Stimulated activated CD4-positive, alpha-beta T cell treated with anti-CD3 and anti-CD28 coated beads, Interleukin-1b, Interleukin-23, amount 100 ng/mL, for 4 hours (primary cell): ENCODE measurements at regions not wholly inside any gene's neighbourhood (a gene's known extent, or its start where the extent isn't known, plus 50 kb on each side); places are given as distances from the start of the nearest gene placed in this dataset.
A peak's percentile ranks its signal among the peaks of the same experiment; 100 is the strongest.

Experiments
- DNase-seq, 2 donors: peaks; one replicate each; pipeline ENCODE4 v3.0.0-alpha.2; 2020; ENCODE audit warnings: low read depth in 2 of 2

DNA sequence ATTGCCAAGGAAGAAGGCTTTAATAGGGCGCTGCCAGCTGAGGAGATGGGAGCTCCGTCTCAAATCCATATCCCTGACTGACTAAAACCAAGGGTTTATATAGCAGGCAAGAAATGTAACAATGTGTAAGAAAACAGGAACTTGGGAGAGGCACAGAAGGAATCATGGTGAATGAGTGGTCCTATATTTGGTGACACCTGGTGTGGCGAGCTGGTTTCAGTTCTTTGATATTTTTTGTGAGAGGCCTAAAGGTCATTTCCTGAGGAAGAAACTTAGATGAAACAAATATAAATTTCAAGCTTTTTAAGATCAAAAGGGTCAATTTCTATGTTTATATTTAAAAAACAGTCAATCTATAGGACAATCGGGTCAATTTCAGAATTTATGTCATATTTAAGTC is 826.3 kb downstream of the SLITRK6 start:
- DNase-seq: no peak

DNA sequence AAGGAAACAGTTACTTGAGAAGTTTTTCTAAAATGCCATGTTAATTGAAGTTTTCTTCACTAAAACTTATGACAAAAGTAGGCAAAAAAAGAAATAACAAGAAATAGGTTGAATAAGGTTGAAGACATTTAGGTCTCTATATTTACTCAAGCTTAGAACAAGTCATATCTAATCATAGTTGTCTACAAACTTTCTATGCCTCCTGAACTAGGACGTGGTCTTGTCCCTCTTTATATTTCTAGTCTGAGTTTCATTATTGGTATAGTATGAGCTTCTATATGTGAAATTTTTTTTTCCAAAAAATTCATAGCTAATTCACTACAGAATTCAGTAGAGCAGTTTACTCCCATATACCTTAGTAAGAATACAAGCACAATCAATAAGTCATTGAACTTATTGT is 836.4 kb downstream of the SLITRK6 start:
- no peak for DNase-seq

DNA sequence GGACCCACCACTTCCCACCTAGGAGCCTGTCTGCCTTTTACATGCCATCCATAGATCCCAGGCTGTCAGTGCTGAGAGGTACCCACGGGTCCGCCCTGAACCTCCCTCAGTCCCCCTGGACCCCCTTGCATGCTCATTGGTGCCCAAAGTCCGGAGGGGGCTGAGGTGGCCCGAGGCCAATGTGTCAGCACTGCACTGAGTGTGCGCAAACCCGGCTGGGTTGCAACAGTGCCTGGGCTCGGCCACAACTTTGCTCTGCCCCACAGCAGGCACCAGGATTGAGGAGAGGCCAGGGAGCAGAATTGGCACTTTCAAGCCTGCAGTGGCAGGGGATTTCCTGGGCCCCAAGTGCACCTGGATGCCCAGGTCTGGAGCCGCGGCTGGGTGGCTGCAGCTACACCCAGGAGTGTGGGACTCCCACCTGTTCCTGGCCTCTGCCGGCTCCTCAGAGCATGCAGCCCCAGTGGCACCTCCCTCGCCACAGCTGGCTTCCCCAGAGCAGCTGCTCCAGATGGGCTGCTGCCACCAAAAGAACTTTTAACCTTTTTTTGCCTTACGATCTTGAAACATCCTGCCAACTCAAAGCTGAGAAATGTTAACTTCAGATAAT is 837.0 kb downstream of the SLITRK6 start:
- DNase-seq: no peak

DNA sequence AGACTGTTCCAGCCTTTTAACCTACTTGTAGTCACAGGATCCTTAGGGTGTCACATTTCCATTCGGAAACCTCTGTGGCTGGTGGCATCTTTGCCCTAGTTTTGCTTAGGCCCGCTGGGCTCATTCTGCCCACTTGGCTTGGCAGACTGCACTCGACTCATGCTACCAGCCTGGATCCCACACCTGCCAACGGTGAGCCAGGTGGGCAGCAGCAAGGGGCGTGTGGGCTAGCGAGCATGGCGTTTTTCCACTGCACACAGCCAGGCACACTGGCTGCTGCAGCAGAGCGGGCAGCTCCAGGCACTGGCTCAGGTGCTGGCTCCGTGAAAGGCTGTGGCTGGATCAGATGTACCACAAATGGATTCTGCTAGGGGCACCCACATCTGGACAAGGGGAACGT is 838.2 kb downstream of the SLITRK6 start:
- DNase-seq: no peak

DNA sequence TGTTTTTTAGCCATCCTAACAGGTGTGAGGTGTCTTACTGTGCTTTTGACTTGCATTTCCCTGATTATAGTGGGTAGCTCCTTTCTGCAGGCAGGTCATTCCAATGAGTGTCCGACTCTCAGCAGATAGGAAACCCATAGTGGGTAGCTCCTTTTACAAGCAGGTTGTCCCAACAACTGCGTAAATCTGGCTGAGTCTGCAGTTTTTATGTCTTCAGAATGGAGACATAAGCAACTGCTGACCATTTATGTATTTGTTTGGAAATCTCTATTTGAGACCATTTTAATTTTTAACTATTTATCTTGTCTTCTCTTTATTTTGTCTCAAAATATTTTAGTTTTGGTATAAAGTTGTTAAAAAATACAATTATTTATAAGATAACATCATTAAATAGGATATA is 839.4 kb downstream of the SLITRK6 start:
- no peak for DNase-seq

DNA sequence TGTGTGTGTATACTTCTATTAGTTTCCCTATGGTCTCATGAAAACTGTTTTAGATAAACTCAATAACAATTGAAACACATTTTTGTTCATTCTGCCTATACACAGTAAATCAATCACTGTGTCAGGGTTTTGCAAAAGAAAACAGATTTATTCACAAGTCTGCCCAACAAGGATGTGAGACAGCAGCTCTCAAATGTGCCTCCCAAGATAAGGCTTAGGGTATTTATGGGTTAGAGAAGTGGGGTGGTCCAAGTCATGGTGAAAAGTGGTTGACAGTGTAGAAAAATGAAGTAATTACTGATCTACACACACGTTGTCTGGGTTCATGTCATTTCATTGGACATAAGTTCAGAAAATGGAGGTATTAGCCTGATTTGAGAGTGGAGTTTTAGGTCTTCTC is 844.6 kb downstream of the SLITRK6 start:
- no peak for DNase-seq

DNA sequence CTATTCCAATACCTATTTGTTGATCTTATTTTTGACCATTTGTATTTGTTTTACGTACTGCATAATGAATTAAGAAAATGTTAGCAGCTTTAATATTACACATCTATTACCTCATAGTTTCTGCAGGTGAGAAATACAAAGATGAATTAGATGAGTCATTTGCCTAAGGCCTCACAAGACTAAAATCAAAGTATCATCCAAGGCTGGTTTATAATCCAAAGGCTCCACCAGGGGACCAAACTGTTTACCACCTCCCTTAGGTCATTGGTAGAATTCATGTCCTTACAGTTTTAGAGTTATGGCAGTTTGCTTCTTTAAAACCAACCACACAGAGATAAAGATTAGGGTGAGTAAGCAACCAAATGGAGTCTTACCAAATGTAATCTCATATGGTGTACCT is 848.1 kb downstream of the SLITRK6 start:
- DNase-seq: no peak

DNA sequence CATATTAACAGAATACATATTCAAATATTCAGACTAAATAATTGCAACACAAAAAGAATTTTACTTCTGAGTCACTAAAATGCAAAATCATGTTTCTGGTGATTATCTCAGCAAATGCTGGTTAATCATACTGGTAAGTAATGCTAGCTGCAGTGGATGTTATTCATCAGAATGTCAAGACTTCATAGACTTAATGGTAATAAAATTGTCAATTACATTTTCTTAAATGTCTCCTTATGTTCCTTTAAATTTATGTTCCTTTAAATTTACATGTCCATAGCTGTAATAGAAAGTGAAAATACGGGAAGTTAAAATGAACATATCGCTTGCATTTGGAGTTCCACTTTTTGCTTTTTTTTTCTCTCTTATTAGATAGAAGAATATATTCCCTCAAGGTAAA is 853.0 kb downstream of the SLITRK6 start:
- no peak for DNase-seq

DNA sequence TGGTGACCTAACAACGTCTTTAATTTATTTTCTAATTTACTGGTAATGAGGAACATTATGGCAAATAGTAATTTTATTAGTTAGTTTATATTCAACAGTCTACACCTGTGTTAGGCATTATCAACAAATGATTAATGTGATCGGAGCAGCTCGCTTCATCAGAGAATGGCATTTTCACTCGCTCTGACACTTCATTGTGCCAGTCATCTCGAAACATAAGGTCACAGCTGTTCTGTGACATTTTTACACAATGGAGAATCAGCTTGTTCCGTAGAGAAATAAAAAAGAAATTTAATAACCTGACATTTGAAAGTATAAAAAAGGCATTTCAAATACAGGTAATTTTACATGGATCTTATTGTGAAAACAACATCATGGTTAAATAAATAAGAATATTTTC is 858.4 kb downstream of the SLITRK6 start:
- no peak for DNase-seq

DNA sequence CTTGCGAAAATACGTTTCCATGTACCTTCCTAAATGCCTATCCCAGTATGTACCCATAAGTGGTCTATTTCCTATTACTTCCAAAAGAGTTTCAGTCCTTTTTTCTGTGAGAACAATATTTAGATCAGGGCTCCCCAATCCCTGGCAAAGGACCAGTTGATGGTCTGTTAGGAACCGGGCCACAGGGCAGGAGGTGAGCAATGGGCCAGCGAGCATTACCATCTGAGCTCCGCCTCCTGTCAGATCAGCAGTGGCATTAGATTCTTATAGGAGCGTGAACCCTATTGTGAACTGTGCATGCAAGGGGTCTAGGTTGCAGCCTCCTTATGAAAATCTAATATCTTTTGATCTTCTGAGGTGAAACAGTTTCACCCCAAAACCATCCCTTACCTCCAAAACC is 859.1 kb downstream of the SLITRK6 start:
- DNase-seq: no peak

DNA sequence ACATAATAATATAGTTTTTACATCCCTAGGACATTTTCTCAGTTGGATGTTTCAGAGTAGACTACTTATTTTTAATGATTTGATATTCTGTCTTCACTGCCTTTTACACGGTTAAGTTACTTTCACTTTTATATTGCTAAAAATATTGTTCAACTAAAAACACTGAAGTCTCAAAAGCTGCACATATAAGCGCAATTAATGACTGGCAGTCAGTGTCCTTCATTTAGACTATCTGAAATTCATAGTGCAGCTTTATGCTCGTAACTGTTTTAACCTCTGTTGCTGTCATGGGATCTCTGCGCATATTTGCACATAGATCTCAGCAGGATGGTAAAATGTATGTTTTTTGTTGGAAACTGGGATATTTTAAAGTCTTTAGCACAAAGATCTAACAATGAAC is 864.3 kb downstream of the SLITRK6 start:
- DNase-seq: no peak

DNA sequence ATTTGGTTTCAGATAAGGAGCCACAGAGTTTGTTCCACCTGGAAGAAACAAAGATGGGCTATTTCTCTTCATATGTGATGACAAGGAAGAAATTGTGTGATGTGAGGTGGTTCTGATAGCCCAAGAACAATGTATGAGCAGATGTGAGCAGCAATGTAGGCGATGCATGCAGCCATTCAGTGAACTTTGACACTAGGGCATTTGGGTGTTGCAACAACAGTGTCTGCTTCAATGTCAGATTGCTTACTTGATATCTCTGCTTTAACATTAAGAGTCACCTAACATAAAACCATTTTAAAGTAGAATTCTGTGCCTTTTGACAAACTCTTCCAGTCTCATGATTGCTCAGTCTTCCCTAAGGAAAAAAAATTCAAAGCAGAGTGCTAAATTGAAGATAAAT is 865.4 kb downstream of the SLITRK6 start:
- DNase-seq: no peak

DNA sequence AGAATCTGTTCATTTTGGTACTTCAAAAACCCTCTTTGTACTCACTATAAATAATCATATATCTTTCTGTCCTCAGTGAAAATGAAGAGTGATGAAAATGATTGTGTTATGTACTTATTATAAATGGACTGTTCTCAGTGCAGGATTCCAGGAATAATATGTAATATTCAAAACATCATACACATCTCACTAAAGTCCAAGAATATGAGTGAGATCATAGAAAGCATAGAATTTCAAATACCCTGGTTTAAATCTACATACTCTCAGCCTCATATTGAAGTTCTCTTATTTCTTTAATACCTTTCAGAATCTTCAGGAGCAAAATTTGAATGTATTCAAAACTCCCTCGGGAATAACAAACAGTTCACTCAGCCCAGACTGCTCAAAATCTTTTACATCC is 868.0 kb downstream of the SLITRK6 start:
- DNase-seq: no peak

DNA sequence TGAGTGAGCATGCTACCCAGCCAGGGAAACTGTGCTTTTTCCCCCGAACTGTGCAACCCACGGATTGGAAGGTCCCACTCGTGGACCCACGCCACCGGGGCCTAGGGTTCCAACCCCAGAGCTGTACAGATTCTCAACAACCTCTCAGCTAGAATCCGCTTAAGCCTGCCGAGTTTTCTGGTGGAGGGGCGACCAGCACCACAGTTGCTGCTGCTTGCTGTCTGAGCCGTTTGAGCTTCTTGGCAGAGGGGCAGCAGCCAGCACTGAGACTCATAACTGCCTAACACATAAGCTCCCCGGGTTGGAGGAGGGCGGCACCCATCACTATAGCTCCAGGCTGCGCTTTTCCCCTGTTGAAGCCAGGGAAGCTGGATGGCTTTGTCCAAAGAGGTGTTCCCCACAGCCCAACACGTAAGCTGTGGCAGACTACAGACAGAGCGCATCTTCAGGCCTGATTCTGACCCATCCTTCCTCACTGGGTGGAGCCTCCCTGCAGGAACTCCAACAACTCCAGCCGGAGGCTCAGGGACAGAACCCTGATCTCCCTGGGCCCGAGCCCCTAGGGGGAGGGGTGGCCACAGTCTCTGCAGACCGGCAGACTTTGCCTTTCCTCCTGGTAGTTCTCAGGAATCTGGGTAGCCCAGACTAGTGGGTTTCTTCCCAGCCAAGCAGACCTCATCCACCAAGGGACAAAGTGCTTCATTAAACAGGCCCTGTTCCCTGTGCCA is 871.6 kb downstream of the SLITRK6 start:
- DNase-seq: no peak

DNA sequence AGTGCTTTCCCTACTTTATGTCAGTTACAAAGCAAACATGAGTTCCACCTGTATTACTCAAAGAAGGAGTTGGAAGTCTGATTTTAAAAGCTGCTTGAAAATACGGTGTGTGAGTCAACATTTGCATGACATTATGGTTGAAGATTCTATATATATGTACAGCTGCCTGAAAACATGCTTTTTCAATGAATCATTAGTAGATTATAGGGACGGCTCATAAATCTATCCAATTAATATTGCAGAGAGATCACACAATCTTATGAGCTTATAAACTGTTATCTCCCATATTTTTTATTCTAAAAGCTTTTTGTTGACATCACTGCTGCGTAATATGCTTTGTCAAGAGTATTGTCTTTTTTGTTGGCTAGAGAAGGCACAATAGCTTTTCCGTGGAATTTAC is 873.8 kb downstream of the SLITRK6 start:
- no peak for DNase-seq

DNA sequence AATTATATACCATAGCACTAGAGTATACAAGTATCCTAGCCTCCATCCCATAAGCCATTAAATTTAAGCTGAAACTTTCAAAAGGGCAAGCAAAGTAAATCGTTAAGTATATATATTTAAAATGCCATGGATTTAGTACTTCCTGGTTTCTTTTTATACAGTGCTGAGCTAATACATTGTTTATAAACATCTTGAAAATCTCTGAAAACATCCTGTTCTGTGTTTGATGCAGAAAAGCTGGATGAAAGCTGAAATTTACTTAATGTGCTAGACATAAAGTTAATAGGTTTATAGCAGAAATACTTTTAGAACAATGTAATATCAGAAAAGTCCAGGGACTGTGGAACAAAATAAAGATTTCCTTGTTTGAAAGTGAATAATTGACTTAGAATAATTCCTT is 875.4 kb downstream of the SLITRK6 start:
- DNase-seq: no peak

DNA sequence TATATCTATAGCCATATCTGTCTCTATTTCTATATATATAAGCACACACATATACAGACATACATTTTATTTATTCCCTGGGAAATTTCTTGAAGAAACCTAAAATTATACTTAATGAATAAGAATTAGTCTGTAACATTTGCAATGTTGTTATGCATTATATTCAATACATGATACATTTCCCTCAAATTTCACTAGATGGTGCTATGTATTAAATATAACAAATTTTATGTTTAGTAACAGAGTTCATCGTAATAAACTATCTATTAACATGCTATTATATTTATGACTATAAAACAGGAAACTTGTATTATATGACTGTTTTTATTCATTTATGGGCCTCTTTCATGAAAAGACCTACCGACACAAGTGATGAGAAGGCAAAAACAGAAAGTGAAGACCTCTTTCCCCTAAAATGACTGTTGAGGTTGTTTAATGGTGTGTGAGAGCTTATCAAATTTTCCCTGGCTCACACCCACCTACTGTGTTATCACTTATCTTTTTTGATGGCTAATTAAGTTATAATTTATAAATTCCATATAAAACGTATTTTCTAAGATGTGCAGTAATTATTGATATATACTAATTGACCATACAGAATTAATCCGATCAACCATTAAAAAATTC is 881.9 kb downstream of the SLITRK6 start:
- no peak for DNase-seq

DNA sequence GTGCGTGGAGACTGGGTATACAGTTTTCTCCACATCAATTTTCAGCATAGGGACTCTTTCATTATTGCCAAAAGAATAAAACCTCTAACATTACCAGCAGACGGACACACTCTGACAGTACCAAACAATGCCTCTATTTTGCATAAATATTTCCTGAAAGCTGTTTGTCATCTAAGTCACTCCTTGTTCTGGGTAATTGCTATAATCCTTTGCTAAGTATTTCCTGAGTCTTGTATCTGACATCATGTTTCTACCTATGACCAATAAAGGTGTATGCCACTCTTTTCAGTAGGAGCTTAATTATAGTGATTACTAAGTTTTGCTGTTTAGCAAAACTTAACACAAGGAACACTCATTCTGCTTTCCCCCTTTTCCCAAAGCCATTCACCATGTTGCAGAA is 886.5 kb downstream of the SLITRK6 start:
- DNase-seq: no peak

DNA sequence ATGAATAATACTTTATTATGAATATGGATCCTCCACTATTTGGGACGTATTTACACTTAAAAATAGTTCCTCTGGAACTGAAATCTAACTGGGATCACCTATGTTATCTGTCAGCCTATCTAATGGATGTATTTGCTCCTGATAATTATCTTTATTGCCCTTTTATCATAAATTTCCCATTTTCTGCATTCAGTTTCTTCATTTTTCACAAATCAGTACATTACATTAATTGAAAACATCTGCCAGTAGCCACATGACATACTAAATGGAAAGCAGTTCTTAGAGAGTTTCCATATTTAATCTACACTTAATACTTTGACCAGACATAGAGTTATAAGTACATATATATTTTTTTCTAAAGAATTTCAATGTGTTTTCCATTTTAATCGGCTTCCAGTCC is 888.8 kb downstream of the SLITRK6 start:
- DNase-seq: no peak

DNA sequence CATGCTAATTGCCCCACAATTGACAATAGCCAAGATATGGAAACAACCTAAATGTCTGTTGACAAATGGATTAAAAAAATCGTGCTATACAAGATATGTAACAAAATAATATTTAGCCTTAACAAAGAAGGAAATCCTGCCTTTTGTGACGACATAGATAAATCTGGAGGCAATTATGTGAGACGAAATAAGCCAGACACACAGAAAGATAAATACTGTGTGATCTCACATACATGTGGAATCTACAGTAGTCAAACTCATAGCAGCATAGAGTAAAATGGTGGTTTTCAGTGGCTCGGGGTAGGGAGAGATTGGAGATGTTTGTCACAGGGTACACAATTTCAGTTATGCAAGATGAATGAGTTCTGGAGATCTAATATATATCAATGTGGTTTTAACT is 895.8 kb downstream of the SLITRK6 start:
- no peak for DNase-seq

DNA sequence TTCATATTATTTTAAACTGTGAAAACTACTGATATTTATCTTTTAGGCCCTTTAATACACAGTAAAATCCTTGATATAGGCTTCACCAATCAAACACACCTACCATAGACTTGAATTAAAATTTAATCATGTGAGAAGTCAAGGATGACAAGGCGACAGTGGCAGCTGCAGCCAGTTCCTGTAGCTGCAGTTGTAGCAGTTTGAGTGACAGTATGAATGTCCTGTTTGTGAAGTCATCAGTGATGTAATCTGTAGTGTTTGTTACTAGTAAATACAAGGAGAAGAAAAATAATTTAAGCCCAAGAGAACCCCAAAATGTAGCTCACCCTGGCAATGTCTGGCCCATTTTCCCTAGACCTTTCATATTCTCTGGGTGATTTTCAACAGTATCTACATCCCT is 897.0 kb downstream of the SLITRK6 start:
- no peak for DNase-seq

DNA sequence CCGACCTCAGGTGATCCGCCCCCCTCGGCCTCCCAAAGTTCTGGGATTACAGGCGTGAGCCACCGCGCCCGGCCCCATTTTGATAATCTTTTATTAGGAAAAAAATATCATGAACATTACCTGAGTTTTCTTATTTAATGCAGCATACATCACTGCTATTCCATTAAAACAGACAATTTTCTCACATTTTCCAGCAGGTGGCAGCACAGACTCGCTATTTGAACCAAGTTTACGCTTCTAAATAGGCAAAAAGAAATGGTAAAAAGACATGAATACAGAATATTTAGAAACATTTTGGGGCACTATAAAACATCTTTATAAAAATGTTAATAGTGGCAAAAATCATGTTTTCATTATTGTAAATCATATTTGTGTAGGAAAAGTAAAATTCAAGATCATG is 903.1 kb downstream of the SLITRK6 start:
- peak in 1 of 2 donors; percentile 5 for DNase-seq

DNA sequence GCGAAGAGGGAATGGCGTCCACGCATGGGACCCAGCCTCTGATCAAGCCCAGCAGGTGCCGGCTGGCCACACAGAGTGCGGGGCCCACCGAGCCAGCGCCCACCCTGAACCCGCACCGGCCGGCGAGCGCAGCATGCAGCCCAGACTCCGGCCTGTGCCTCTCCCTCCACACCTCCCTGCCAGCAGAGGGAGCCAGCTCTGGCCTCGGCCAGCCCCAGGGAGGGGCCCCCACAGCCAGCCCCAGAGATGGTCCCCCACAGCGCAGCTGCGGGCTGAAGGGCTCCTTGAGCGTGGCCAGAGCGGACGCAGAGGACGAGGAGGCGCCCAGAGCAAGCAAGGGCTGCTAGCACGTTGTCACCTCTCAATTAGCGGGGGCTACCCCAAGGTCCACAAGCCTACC is 904.5 kb downstream of the SLITRK6 start:
- no peak for DNase-seq

DNA sequence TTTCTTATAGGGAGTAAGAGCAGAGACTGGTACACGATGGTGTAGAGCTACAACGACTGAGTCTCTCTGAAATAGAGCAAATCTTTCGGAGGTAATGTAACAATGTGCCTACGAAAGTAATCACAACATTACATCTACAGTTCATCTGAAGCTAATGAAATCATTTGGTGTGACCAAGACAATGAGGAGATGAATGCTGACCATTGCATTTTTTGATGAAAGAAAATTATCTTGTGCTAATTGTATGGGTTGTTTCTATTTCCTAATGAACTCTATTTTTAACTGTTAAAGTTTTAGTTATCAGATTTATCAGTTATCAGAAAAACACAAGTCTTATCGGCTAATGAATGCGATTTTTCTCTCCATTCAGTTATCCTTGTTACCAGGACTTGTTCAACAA is 913.4 kb downstream of the SLITRK6 start:
- no peak for DNase-seq
